Natural killer cell (primary cell): ENCODE measurements at regions not wholly inside any gene's neighbourhood (a gene's known extent, or its start where the extent isn't known, plus 50 kb on each side); places are given as distances from the start of the nearest gene placed in this dataset.

Source experiments
- ATAC-seq, 3 donors: fragments of 150-1000 bp in 2 of 3; fragments of 200-7000 bp in 1 of 3; cut with Tn5 transposase; 1 replicate in 1 of 3; 2 replicates in 2 of 3; pipeline ENCODE4 v1.10.0; 2021; ENCODE audit warnings: mild to moderate bottlenecking in 2 of 3, moderate library complexity in 2 of 3
- DNase-seq, 2 donors: peaks; one replicate each; pipeline versions ENCODE4 v3.0.0 to v3.0.0-alpha.2; 2013 to 2021; ENCODE audit warnings: mixed read lengths in 1 of 2
- H3K27ac ChIP-seq: one replicate; pipeline ENCODE4 v1.5.1; 2013; ENCODE audit warnings: mild to moderate bottlenecking, low read length
- H3K27me3 ChIP-seq: one replicate; pipeline ENCODE4 v1.6.1; 2013; ENCODE audit warnings: low read length; ENCODE audit not compliant: control insufficient read depth, insufficient read depth
- H3K36me3 ChIP-seq: one replicate; pipeline ENCODE4 v1.6.1; 2013; ENCODE audit warnings: low read length; ENCODE audit not compliant: control insufficient read depth, insufficient read depth
- H3K4me1 ChIP-seq: one replicate; pipeline ENCODE4 v1.6.1; 2013; ENCODE audit warnings: low read length; ENCODE audit not compliant: control insufficient read depth, insufficient read depth
- H3K4me3 ChIP-seq: one replicate; pipeline ENCODE4 v1.5.1; 2013; ENCODE audit warnings: low read length
- H3K9me3 ChIP-seq: one replicate; pipeline ENCODE4 v1.6.1; 2013; ENCODE audit warnings: low read length; ENCODE audit not compliant: control insufficient read depth, insufficient read depth
- H3K27ac Mint-ChIP-seq, 2 donors: one replicate each; pipeline ENCODE4 v1.8.0; 2022; ENCODE audit warnings: mild to moderate bottlenecking in 2 of 2, mixed read lengths in 2 of 2, moderate library complexity in 1 of 2
- H3K27me3 Mint-ChIP-seq, 2 donors: one replicate each; pipeline ENCODE4 v1.8.0; 2022; ENCODE audit warnings: low read depth in 2 of 2, mixed read lengths in 2 of 2
- H3K36me3 Mint-ChIP-seq: one replicate; pipeline ENCODE4 v1.8.0; 2022; ENCODE audit warnings: mixed read lengths
- H3K4me1 Mint-ChIP-seq, 2 donors: one replicate each; pipeline ENCODE4 v1.8.0; 2022; ENCODE audit warnings: mixed read lengths in 2 of 2
- H3K4me3 Mint-ChIP-seq: one replicate; pipeline ENCODE4 v1.8.0; 2022; ENCODE audit warnings: mild to moderate bottlenecking, moderate library complexity, mixed read lengths
- H3K9me3 Mint-ChIP-seq, 2 donors: one replicate each; pipeline ENCODE4 v1.8.0; 2022; ENCODE audit warnings: mixed read lengths in 2 of 2
- CTCF ChIP-seq: fragments of 200-600 bp; IDR thresholded peaks from one replicate; pipeline ENCODE4 v1.8.0; 2022; ENCODE audit warnings: antibody characterized with exemption
- WGBS: methylation state at CpG from one replicate; pipeline ENCODE4 v1.1.7; 2013; ENCODE audit warnings: missing lambda C conversion rate; ENCODE audit not compliant: insufficient coverage; 5-methylcytosine and 5-hydroxymethylcytosine counted together
- intact Hi-C: fragments of 100-400 bp; cut with micrococcal nuclease; formaldehyde crosslinking; loops from one replicate; pipeline ENCODE4 v1.14.2; 2022

GRCh38 chr14:34120185-34120977, 169.5 kb upstream of the EGLN3 start:
- no peak overlapping the region for H3K27ac Mint-ChIP-seq
- H3K36me3 Mint-ChIP-seq: no peaks in the 10 kb centered on the region
- no peaks in the 10 kb centered on the region for H3K36me3 ChIP-seq
- no peak overlapping the region for H3K4me3 Mint-ChIP-seq
- H3K27ac ChIP-seq: no peak overlapping the region
- no peaks in the 10 kb centered on the region for H3K27me3 ChIP-seq
- H3K4me1 Mint-ChIP-seq: no peaks in the 10 kb centered on the region
- ATAC-seq: no peak
- intact Hi-C loops: no loop called here
- H3K27me3 Mint-ChIP-seq: peaks cover 1 to 13% of the 10 kb centered on the region in 2 donors
- 98% methylated on average over 3 of the region's 3 CpGs for WGBS
- no peaks in the 10 kb centered on the region for H3K4me1 ChIP-seq
- TF ChIP-seq CTCF: no peak
- no peak for DNase-seq
- no peaks in the 10 kb centered on the region for H3K9me3 ChIP-seq
- H3K9me3 Mint-ChIP-seq: peaks cover 0 to 3% of the 10 kb centered on the region in 2 donors
- H3K4me3 ChIP-seq: no peak overlapping the region

- no peaks in the 10 kb centered on the region for H3K9me3 ChIP-seq
- intact Hi-C loops: no loop called here
- H3K9me3 Mint-ChIP-seq: peaks cover 0 to 2% of the 10 kb centered on the region in 2 donors
- no peaks in the 10 kb centered on the region for H3K36me3 Mint-ChIP-seq
- H3K36me3 ChIP-seq: no peaks in the 10 kb centered on the region
- H3K27me3 ChIP-seq: no peaks in the 10 kb centered on the region
- H3K4me1 Mint-ChIP-seq: no peaks in the 10 kb centered on the region
- ATAC-seq (no peak), DNase-seq (no peak)
- 81% methylated on average over 5 of the region's 5 CpGs for WGBS
- H3K4me3 Mint-ChIP-seq: no peak overlapping the region
- no peak overlapping the region for H3K27ac ChIP-seq
- H3K27me3 Mint-ChIP-seq: peaks cover 7 to 17% of the 10 kb centered on the region in 2 donors
- H3K27ac Mint-ChIP-seq: no peak overlapping the region
- no peaks in the 10 kb centered on the region for H3K4me1 ChIP-seq
- TF ChIP-seq CTCF: no peak
- H3K4me3 ChIP-seq: no peak overlapping the region
These were observed 168.4 kb upstream of the EGLN3 start for GRCh38 chr14:34119107-34119858.

- intact Hi-C loops: no loop called here
- no peaks in the 10 kb centered on the region for H3K4me1 Mint-ChIP-seq
- H3K36me3 Mint-ChIP-seq: no peaks in the 10 kb centered on the region
- ATAC-seq (no peak), DNase-seq (no peak)
- Histone ChIP-seq H3K4me1 (no peaks in the 10 kb centered on the region), H3K4me3 (no peak overlapping the region), H3K36me3 (no peaks in the 10 kb centered on the region), H3K27me3 (no peaks in the 10 kb centered on the region), H3K27ac (no peak overlapping the region), H3K9me3 (no peaks in the 10 kb centered on the region)
- no peak overlapping the region for H3K4me3 Mint-ChIP-seq
- H3K9me3 Mint-ChIP-seq: peaks cover 0 to 2% of the 10 kb centered on the region in 2 donors
- peaks cover 13 to 16% of the 10 kb centered on the region in 2 donors for H3K27me3 Mint-ChIP-seq
- H3K27ac Mint-ChIP-seq: no peak overlapping the region
- TF ChIP-seq CTCF: no peak
These were observed 163.1 kb upstream of the EGLN3 start for GRCh38 chr14:34113991-34114390.
